ENCODE measurements at regions not wholly inside any gene's neighbourhood (a gene's known extent, or its start where the extent isn't known, plus 50 kb on each side); places are given as distances from the start of the nearest gene placed in this dataset.

GRCh38 chr3:82790307-82791097 lies 1029.1 kb upstream of the GBE1 start:
- Histone ChIP-seq H3K27ac (no peak overlapping the region), H3K4me3 (no peak overlapping the region)

GRCh38 chr3:82783194-82783593 lies 1021.7 kb upstream of the GBE1 start:
- Histone ChIP-seq H3K27ac (no peak overlapping the region), H3K4me3 (no peak overlapping the region)

DNA sequence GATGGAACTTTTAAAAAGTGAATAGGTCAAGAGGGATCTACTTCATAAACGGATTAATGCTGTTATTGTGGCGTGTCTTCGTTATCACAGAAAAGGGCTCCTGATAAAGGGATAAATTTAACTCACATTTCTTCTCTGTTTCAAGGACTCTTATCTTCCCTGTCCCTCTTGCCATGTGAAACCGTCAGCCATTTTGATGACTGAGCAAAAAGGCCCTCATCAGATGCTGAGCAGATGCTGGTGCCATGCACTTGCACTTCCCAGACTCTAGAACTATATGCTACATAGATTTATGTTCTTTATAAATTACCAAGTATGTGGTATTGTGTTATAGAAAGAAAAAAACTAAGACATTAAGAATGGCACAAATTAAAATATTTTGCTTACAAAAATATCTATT lies 1011.8 kb upstream of the GBE1 start:
- Histone ChIP-seq H3K27ac (no peak overlapping the region), H3K4me3 (no peak overlapping the region)

GRCh38 chr3:82764521-82764920 lies 1003.1 kb upstream of the GBE1 start:
- no peak overlapping the region for H3K4me3 ChIP-seq
- no peak overlapping the region for H3K27ac ChIP-seq

GRCh38 chr3:82761858-82762257 lies 1000.4 kb upstream of the GBE1 start:
- no peak overlapping the region for H3K27ac ChIP-seq
- H3K4me3 ChIP-seq = no peak overlapping the region

DNA sequence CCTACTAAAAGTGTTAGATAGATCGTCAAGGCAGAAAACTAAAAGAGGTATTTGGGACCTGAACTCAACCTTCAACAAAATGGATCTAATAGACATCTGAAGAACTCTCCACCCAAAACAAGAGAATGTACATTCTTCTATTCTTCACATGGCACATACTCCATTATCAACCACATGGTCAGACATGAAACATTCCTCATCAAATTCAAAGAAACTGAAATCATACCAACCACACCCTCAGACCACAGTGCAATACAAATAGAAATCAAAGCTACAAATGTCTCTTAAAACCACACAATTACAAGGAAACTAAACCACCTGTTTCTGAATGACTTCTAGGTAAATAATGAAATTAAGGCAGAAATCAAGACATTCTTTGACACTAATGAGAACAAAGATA lies 984.1 kb upstream of the GBE1 start:
- Histone ChIP-seq H3K4me3 (no peak overlapping the region), H3K27ac (no peak overlapping the region)

DNA sequence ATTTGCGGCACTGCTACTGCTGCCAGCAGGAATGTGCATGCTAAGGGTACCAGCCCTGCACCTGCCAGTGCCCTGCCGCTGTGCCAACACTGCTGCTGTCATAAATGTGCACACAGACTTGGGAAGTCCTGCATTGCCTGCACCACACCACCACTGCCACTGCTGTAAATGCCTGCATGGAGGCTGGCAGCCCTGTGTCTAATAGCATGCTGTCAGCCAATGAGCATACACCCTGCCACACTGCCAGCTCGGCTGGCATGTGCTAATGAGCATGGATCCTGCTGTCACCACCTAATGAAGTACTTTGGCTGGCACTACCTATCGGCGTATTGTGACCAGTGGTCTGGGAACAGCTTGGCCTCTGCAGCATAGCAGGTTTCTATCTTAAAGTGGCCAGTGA lies 981.8 kb upstream of the GBE1 start:
- H3K27ac ChIP-seq = no peak overlapping the region

GRCh38 chr3:82741346-82741745 lies 979.9 kb upstream of the GBE1 start:
- Histone ChIP-seq H3K27ac (no peak overlapping the region), H3K4me3 (no peak overlapping the region)

More for the DNA sequence above, 981.8 kb upstream of the GBE1 start:
- no peak overlapping the region for H3K4me3 ChIP-seq

GRCh38 chr3:82739390-82739789 lies 977.9 kb upstream of the GBE1 start:
- no peak overlapping the region for H3K27ac ChIP-seq
- no peak overlapping the region for H3K4me3 ChIP-seq

- no peak overlapping the region for H3K4me3 ChIP-seq
- no peak overlapping the region for H3K27ac ChIP-seq
These were observed 975.3 kb upstream of the GBE1 start for GRCh38 chr3:82736696-82737277.

GRCh38 chr3:82715091-82715856 lies 953.8 kb upstream of the GBE1 start:
- Histone ChIP-seq H3K4me3 (no peak overlapping the region), H3K27ac (no peak overlapping the region)

GRCh38 chr3:82707035-82707434 lies 945.6 kb upstream of the GBE1 start:
- Histone ChIP-seq H3K4me3 (no peak overlapping the region), H3K27ac (no peak overlapping the region)

GRCh38 chr3:82685761-82686160 lies 924.3 kb upstream of the GBE1 start:
- H3K27ac ChIP-seq = no peak overlapping the region

DNA sequence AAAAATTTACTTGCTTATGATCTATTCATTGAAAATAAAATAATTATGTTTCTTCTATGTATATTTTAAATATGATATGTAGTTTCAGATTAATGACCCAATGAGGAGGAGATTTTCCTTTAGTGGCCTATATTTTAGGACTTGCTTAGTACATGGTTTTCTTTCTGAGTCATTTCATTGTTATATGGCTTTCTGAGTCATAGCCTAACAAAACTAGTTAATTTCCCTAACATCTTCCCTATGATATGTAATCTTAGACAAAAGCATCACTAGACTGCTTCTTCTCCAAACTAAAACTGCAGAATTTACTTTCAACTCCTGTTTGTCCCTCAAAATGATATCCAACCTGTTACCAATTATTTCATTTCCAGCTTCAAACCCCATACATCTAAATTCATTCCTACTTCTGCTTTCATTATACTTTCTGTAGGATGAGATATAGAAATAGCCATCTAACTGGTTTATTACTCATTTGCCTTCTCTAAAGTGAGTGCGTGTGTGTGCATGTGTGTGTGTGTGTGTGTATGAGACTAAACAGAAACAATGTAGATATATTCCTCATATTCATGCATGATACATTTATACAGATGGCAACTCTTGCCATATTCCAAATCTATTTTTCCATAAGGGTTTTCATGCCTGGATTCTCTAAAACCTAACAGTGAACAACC lies 915.0 kb upstream of the GBE1 start:
- H3K4me3 ChIP-seq = no peak overlapping the region
- no peak overlapping the region for H3K27ac ChIP-seq

More at GRCh38 chr3:82685761-82686160, 924.3 kb upstream of the GBE1 start:
- no peak overlapping the region for H3K4me3 ChIP-seq

- H3K27ac ChIP-seq = no peak overlapping the region
- H3K4me3 ChIP-seq = no peak overlapping the region
These were observed 911.5 kb upstream of the GBE1 start for GRCh38 chr3:82672966-82673365.

DNA sequence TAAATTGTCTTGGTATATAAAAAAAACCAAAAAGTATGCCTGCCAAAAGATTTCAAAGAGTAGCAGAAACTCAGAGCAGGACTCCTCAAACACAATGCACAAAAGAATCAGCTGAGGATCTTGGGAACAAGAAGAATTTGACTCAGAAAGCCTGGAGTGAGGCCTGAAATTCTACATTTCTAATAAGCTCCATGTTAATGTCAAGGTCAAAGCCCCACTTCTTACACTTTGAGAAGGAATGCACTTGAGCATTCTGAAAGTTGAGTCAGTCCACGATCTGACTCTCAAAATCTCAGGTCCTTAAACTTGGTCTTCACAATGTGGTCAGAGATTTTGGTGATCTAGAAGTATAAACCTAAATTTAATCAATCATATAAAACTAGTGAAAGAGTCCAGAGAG lies 910.0 kb upstream of the GBE1 start:
- Histone ChIP-seq H3K4me3 (no peak overlapping the region), H3K27ac (no peak overlapping the region)

GRCh38 chr3:82654708-82655107 lies 893.3 kb upstream of the GBE1 start:
- no peak overlapping the region for H3K27ac ChIP-seq
- H3K4me3 ChIP-seq = no peak overlapping the region

- Histone ChIP-seq H3K27ac (no peak overlapping the region), H3K4me3 (no peak overlapping the region)
These were observed 882.5 kb upstream of the GBE1 start for GRCh38 chr3:82643948-82644347.

DNA sequence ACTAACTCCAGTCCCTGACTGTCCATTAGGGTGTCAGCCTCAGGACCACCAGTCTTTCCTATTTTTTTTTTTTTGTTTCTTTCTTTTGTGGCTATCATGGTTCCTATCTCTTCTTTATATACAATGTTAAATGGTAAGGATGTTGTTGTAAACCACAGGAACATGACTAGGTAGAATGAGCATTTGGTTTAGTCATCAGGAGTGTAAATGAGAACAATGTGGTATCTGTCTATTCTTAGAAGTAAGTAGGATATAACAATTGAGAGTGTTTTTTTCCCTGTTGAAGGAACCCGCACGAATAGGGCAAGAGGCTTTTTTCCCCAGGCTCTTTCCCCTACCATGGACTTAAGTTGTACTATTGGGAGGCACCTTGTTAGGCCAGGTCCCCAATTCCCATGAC lies 880.3 kb upstream of the GBE1 start:
- Histone ChIP-seq H3K4me3 (no peak overlapping the region), H3K27ac (no peak overlapping the region)

- Histone ChIP-seq H3K4me3 (no peak overlapping the region), H3K27ac (no peak overlapping the region)
These were observed 878.8 kb upstream of the GBE1 start for GRCh38 chr3:82640254-82640653.
